ENCODE measurements at regions not wholly inside any gene's neighbourhood (a gene's known extent, or its start where the extent isn't known, plus 50 kb on each side); places are given as distances from the start of the nearest gene placed in this dataset.
"Not testable (repeated sequence)": the region's sequence is repeated elsewhere in the genome, so short reads cannot be mapped to it uniquely, and the experiment has no call there.

GRCh38 chr10:108620821-108621534 is 1302.3 kb downstream of the XPNPEP1 start:
- H3K4me1 ChIP-seq (ENCODE audit: control insufficient read depth in 1 of 2, insufficient read depth in 2 of 2, low read length in 2 of 2): no peaks in the 10 kb centered on the region
- H3K9me3 ChIP-seq (ENCODE audit: control insufficient read depth, low read length): no peaks in the 10 kb centered on the region
- no peak overlapping the region for H3K27ac ChIP-seq (ENCODE audit: low read depth in 1 of 2, low read length in 2 of 2)
- ATAC-seq (ENCODE audit: low FRiP score) (no peak), DNase-seq (no peak)
- H3K27me3 ChIP-seq (ENCODE audit: control insufficient read depth in 1 of 2, insufficient read depth in 2 of 2, low read length in 1 of 2): no peaks in the 10 kb centered on the region
- intact Hi-C loops (cut with DNase I): no loop called here
- 41 to 57% methylated on average over 1 of the region's 1 CpG for WGBS, 2 donors
- no peak overlapping the region for H3K4me3 ChIP-seq (ENCODE audit: low read length in 2 of 2)
- no peaks in the 10 kb centered on the region for H3K36me3 ChIP-seq (ENCODE audit: control insufficient read depth in 1 of 2, insufficient read depth in 2 of 2, low read length in 1 of 2)

DNA sequence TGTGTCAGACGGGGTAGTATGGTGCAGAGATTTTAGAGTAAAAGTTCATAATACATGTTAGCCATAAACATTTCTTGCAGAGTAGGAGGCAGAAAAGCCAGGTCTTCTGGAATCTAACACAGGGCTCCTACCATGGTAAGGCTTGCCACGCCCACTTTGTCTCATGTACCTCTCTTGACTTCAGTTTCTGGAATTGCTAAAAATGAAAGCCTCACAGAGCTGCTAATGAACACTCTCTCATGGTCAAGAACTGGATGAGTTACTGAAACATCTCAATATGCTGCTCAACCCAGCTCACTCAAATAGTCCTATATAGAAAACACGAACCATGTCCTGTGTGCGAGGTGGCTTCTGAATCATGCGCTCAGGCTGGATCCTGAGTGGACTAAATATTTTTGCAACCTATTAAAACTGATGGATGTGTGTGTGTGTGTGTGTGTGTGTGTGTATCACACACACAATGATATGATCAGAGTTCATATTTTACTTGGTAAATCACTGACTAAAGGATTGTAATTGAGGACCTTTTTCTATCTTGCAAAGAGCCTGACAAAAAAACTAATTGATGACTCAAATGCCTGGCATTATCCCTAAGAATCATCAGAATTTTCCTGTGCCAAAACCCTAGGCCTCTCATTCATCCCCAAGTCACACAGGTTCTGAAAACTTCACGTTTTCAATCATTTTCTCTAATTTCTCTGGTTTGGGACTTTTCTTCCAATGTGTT is 1306.6 kb downstream of the XPNPEP1 start:
- no peak for ATAC-seq (ENCODE audit: low FRiP score)
- Histone ChIP-seq H3K9me3 (ENCODE audit: control insufficient read depth, low read length) (no peaks in the 10 kb centered on the region), H3K4me3 (ENCODE audit: low read length in 2 of 2) (no peak overlapping the region), H3K4me1 (ENCODE audit: control insufficient read depth in 1 of 2, insufficient read depth in 2 of 2, low read length in 2 of 2) (no peaks in the 10 kb centered on the region), H3K27me3 (ENCODE audit: control insufficient read depth in 1 of 2, insufficient read depth in 2 of 2, low read length in 1 of 2) (no peaks in the 10 kb centered on the region), H3K36me3 (ENCODE audit: control insufficient read depth in 1 of 2, insufficient read depth in 2 of 2, low read length in 1 of 2) (no peaks in the 10 kb centered on the region), H3K27ac (ENCODE audit: low read depth in 1 of 2, low read length in 2 of 2) (no peak overlapping the region)
- 77 to 84% methylated on average over 6 of the region's 6 CpGs for WGBS, 2 donors
- DNase-seq: no peak
- intact Hi-C loops (cut with DNase I): no loop called here

DNA sequence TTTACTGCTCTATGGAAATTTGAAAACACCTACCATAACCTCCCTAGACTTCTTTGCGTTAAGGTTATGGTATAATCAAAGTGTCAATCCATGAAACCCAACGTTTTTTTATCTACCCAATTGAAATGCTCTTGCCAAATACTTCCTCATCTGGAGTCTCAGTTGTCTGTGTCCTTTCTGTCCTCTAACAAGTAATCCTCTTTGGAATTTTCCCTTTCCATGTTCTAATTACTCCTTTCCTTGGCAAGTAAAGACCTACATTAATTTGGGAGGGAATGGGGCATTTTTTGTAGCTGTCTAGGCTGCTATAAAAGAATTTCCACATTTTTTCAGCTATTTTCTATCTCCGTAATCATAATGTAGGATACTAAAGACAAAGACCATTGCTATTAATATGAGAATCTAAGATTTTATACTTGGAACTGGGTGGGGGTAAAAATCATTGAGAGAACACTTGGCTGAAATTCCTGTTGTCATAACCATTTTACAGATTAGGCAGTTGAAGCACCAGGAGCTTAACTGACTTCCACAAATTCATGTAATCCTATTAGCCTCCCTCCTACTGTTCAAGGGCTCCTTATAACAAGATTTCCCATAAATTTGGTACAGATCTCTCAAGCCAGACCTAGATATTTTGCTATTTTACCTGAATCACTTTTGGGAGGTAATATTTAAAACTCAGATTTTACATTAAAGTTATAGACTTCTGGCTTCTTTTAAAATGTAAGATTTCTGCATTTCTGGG is 1307.6 kb downstream of the XPNPEP1 start:
- Histone ChIP-seq H3K9me3 (ENCODE audit: control insufficient read depth, low read length) (no peaks in the 10 kb centered on the region), H3K4me3 (ENCODE audit: low read length in 2 of 2) (no peak overlapping the region), H3K27me3 (ENCODE audit: control insufficient read depth in 1 of 2, insufficient read depth in 2 of 2, low read length in 1 of 2) (no peaks in the 10 kb centered on the region), H3K4me1 (ENCODE audit: control insufficient read depth in 1 of 2, insufficient read depth in 2 of 2, low read length in 2 of 2) (no peaks in the 10 kb centered on the region), H3K27ac (ENCODE audit: low read depth in 1 of 2, low read length in 2 of 2) (no peak overlapping the region), H3K36me3 (ENCODE audit: control insufficient read depth in 1 of 2, insufficient read depth in 2 of 2, low read length in 1 of 2) (no peaks in the 10 kb centered on the region)
- no peak for DNase-seq
- WGBS, 2 donors: 56 to 57% methylated on average over 3 of the region's 3 CpGs
- intact Hi-C loops (cut with DNase I): no loop called here
- ATAC-seq (ENCODE audit: low FRiP score): no peak

GRCh38 chr10:108612485-108612884 is 1310.8 kb downstream of the XPNPEP1 start:
- Histone ChIP-seq H3K27ac (ENCODE audit: low read depth in 1 of 2, low read length in 2 of 2) (no peak overlapping the region), H3K4me3 (ENCODE audit: low read length in 2 of 2) (no peak overlapping the region), H3K9me3 (ENCODE audit: control insufficient read depth, low read length) (no peaks in the 10 kb centered on the region), H3K4me1 (ENCODE audit: control insufficient read depth in 1 of 2, insufficient read depth in 2 of 2, low read length in 2 of 2) (no peaks in the 10 kb centered on the region), H3K36me3 (ENCODE audit: control insufficient read depth in 1 of 2, insufficient read depth in 2 of 2, low read length in 1 of 2) (no peaks in the 10 kb centered on the region), H3K27me3 (ENCODE audit: control insufficient read depth in 1 of 2, insufficient read depth in 2 of 2, low read length in 1 of 2) (no peaks in the 10 kb centered on the region)
- intact Hi-C loops (cut with DNase I): no loop called here
- DNase-seq (no peak), ATAC-seq (ENCODE audit: low FRiP score) (no peak)
- WGBS, 2 donors: 50 to 54% methylated on average over 3 of the region's 3 CpGs

DNA sequence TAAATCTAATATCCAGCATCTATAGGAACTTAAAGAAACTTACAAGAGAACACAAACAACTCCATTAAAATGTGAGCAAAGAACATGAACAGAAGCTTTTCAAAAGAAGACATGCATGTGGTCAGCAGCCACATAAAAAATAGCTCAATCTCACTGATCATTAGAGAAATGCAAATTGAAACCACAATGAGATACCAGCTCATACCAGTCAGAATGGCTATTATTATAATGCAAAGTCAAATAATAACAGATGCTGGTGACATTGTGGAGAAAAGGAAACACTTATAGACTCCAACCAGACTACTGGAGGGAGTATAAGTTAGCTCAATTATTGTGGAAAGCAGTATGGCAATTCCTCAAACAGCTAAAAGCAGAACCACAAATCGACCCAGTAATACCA is 1314.5 kb downstream of the XPNPEP1 start:
- Histone ChIP-seq H3K9me3 (ENCODE audit: control insufficient read depth, low read length) (no peaks in the 10 kb centered on the region), H3K27ac (ENCODE audit: low read depth in 1 of 2, low read length in 2 of 2) (no peak overlapping the region), H3K27me3 (ENCODE audit: control insufficient read depth in 1 of 2, insufficient read depth in 2 of 2, low read length in 1 of 2) (no peaks in the 10 kb centered on the region), H3K4me3 (ENCODE audit: low read length in 2 of 2) (no peak overlapping the region), H3K36me3 (ENCODE audit: control insufficient read depth in 1 of 2, insufficient read depth in 2 of 2, low read length in 1 of 2) (no peaks in the 10 kb centered on the region), H3K4me1 (ENCODE audit: control insufficient read depth in 1 of 2, insufficient read depth in 2 of 2, low read length in 2 of 2) (no peaks in the 10 kb centered on the region)
- WGBS, 2 donors: 42% methylated on average over 1 of the region's 1 CpG
- ATAC-seq (ENCODE audit: low FRiP score) (no peak), DNase-seq (no peak)
- intact Hi-C loops (cut with DNase I): no loop called here

DNA sequence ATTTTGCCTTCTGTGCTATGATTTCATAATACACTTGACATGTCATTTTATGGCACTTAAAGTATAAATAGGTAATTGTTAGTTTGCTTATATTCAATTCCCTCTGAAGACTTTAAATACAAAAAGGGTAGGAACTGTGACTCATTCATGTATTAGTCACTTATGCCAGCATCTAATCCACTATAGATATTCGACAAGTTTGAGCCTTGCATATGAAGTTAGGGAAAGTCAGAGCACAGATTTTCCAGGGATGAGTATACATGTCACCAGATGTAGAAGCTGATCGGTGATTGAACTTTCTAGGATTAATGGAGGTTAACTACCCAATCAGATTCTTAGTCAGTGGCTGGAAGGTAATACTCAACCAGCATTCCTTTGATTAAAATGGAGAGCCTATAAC is 1321.5 kb downstream of the XPNPEP1 start:
- no peaks in the 10 kb centered on the region for H3K9me3 ChIP-seq (ENCODE audit: control insufficient read depth, low read length)
- no peak for ATAC-seq (ENCODE audit: low FRiP score)
- intact Hi-C loops (cut with DNase I): no loop called here
- H3K27me3 ChIP-seq (ENCODE audit: control insufficient read depth in 1 of 2, insufficient read depth in 2 of 2, low read length in 1 of 2): no peaks in the 10 kb centered on the region
- no peak overlapping the region for H3K27ac ChIP-seq (ENCODE audit: low read depth in 1 of 2, low read length in 2 of 2)
- H3K36me3 ChIP-seq (ENCODE audit: control insufficient read depth in 1 of 2, insufficient read depth in 2 of 2, low read length in 1 of 2): no peaks in the 10 kb centered on the region
- no peak for DNase-seq
- 84% methylated on average over 2 of the region's 2 CpGs for WGBS, 2 donors
- no peaks in the 10 kb centered on the region for H3K4me1 ChIP-seq (ENCODE audit: control insufficient read depth in 1 of 2, insufficient read depth in 2 of 2, low read length in 2 of 2)
- no peak overlapping the region for H3K4me3 ChIP-seq (ENCODE audit: low read length in 2 of 2)

- DNase-seq; intact Hi-C loops (cut with DNase I); ATAC-seq (ENCODE audit: low FRiP score); H3K36me3 ChIP-seq (ENCODE audit: control insufficient read depth in 1 of 2, insufficient read depth in 2 of 2, low read length in 1 of 2); H3K9me3 ChIP-seq (ENCODE audit: control insufficient read depth, low read length); H3K27me3 ChIP-seq (ENCODE audit: control insufficient read depth in 1 of 2, insufficient read depth in 2 of 2, low read length in 1 of 2); H3K4me1 ChIP-seq (ENCODE audit: control insufficient read depth in 1 of 2, insufficient read depth in 2 of 2, low read length in 2 of 2); H3K4me3 ChIP-seq (ENCODE audit: low read length in 2 of 2); H3K27ac ChIP-seq (ENCODE audit: low read depth in 1 of 2, low read length in 2 of 2): not testable (repeated sequence)
- 62 to 68% methylated on average over 4 of the region's 4 CpGs for WGBS, 2 donors
These were observed 1322.8 kb downstream of the XPNPEP1 start for GRCh38 chr10:108600511-108600910.

DNA sequence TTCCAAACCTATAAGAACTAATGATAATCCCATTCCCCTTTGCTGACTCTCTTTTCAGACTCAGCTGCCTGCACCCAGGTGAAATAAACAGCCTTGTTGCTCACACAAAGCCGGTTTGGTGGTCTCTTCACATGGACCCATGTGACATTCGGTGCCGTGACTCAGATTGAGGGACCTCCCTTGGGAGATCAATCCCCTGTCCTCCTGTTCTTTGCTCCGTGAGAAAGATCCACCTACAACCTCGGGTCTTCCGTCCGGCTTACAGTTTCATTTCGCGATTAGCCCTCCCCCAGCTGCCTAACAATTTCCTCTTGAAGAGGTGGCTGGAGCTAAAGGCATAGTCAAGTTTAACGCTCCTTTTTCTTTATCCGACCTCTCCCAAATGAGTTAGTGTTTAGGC is 1324.0 kb downstream of the XPNPEP1 start:
- H3K9me3 ChIP-seq (ENCODE audit: control insufficient read depth, low read length); H3K27ac ChIP-seq (ENCODE audit: low read depth in 1 of 2, low read length in 2 of 2); H3K36me3 ChIP-seq (ENCODE audit: control insufficient read depth in 1 of 2, insufficient read depth in 2 of 2, low read length in 1 of 2); intact Hi-C loops (cut with DNase I); H3K27me3 ChIP-seq (ENCODE audit: control insufficient read depth in 1 of 2, insufficient read depth in 2 of 2, low read length in 1 of 2); ATAC-seq (ENCODE audit: low FRiP score); H3K4me1 ChIP-seq (ENCODE audit: control insufficient read depth in 1 of 2, insufficient read depth in 2 of 2, low read length in 2 of 2); H3K4me3 ChIP-seq (ENCODE audit: low read length in 2 of 2); DNase-seq: not testable (repeated sequence)
- WGBS, 2 donors: 35 to 36% methylated on average over 11 of the region's 11 CpGs
